HepG2 (cell line): ENCODE measurements at regions not wholly inside any gene's neighbourhood (a gene's known extent, or its start where the extent isn't known, plus 50 kb on each side); places are given as distances from the start of the nearest gene placed in this dataset.
A peak's percentile ranks its signal among the peaks of the same experiment; 100 is the strongest.

Source experiments
- ATF4 ChIP-seq, 2 experiments: fragments of 450-650 bp in 1 of 2; sonication (generic) in 1 of 2; formaldehyde crosslinking; IDR thresholded peaks; 2 replicates each; pipeline versions ENCODE4 v1.5.0 to v1.8.0; 2020 to 2022; ENCODE audit warnings: mild to moderate bottlenecking in 1 of 2, missing genetic modification reagents in 1 of 2
- ATF7-NPFF ChIP-seq: sonication (generic); formaldehyde crosslinking; IDR thresholded peaks from 2 replicates; pipeline ENCODE4 v1.8.1; 2023; ENCODE audit warnings: mild to moderate bottlenecking, low read depth, missing genetic modification reagents, moderate library complexity
- FOXJ3 ChIP-seq: sonication (generic); formaldehyde crosslinking; IDR thresholded peaks from 2 replicates; pipeline ENCODE4 v1.4.0; 2020; ENCODE audit warnings: missing genetic modification reagents, mild to moderate bottlenecking, borderline replicate concordance
- KAT2B ChIP-seq: fragments of 150-350 bp; IDR thresholded peaks from 2 replicates; pipeline ENCODE4 v1.6.1; 2014; ENCODE audit warnings: low read depth, low read length, borderline replicate concordance
- KAT7 ChIP-seq: IDR thresholded peaks from 2 replicates; pipeline ENCODE4 v1.6.1; 2018; ENCODE audit warnings: borderline replicate concordance, missing compliant biosample characterization
- KDM6A ChIP-seq: IDR thresholded peaks from 2 replicates; pipeline ENCODE4 v1.6.1; 2016; ENCODE audit warnings: low read depth
- LRRFIP1 ChIP-seq: sonication (generic); formaldehyde crosslinking; conservative IDR thresholded peaks from 2 replicates; pipeline ENCODE4 v1.4.0; 2020; ENCODE audit warnings: missing genetic modification reagents
- MATR3 ChIP-seq: sonication (generic); formaldehyde crosslinking; IDR thresholded peaks from 2 replicates; pipeline ENCODE4 v1.4.0; 2020; ENCODE audit warnings: missing genetic modification reagents
- PAXIP1 ChIP-seq: sonication (generic); formaldehyde crosslinking; conservative IDR thresholded peaks from 2 replicates; pipeline ENCODE4 v1.4.0; 2020; ENCODE audit warnings: mild to moderate bottlenecking, missing genetic modification reagents, moderate library complexity
- RBM39 ChIP-seq: fragments of 200-400 bp; formaldehyde crosslinking; IDR thresholded peaks from one replicate; pipeline ENCODE4 v1.6.1; 2018; ENCODE audit warnings: antibody characterized with exemption, mild to moderate bottlenecking, low read depth, low read length; ENCODE audit not compliant: poor library complexity, severe bottlenecking
- SP4 ChIP-seq: sonication (generic); formaldehyde crosslinking; IDR thresholded peaks from 2 replicates; pipeline ENCODE4 v1.8.1; 2023; ENCODE audit warnings: mild to moderate bottlenecking, missing genetic modification reagents
- TCF7L2 ChIP-seq: IDR thresholded peaks from 2 replicates; pipeline ENCODE4 v1.6.1; 2011; ENCODE audit warnings: mild to moderate bottlenecking, low read depth, low read length, moderate library complexity
- THAP11 ChIP-seq: IDR thresholded peaks from 2 replicates; pipeline ENCODE4 v1.6.1; 2016; ENCODE audit warnings: missing biosample characterization, missing genetic modification reagents
- ZNF281 ChIP-seq: sonication (generic); formaldehyde crosslinking; IDR thresholded peaks from 2 replicates; pipeline ENCODE4 v1.4.0; 2020; ENCODE audit warnings: missing genetic modification reagents, borderline replicate concordance
- ZNF7 ChIP-seq: IDR thresholded peaks from 2 replicates; pipeline ENCODE4 v1.6.1; 2016; ENCODE audit warnings: missing biosample characterization, missing genetic modification reagents
- ZNF773 ChIP-seq: sonication (generic); formaldehyde crosslinking; IDR thresholded peaks from 2 replicates; pipeline ENCODE4 v1.4.0; 2020; ENCODE audit warnings: missing genetic modification reagents, borderline replicate concordance
- TF ChIP-seq, protein P1 (sequence below): sonication (generic); formaldehyde crosslinking; conservative IDR thresholded peaks from 2 replicates; pipeline ENCODE4 v1.4.0; 2020; ENCODE audit warnings: missing genetic modification reagents
- TF ChIP-seq, protein P2 (sequence below): sonication (generic); formaldehyde crosslinking; IDR thresholded peaks from 2 replicates; pipeline ENCODE4 v1.4.0; 2020; ENCODE audit warnings: missing genetic modification reagents

- no peak for TF ChIP-seq LRRFIP1 (CRISPR knock-in tag)
- no peak for TF ChIP-seq KAT2B
- TF ChIP-seq KDM6A = peak; percentile 77; the same call in 1 of the 2 replicates
- 0 out of 2 replicates have a peak, but pooled peaks have one; percentile 36 for TF ChIP-seq THAP11 (CRISPR knock-in tag)
- TF ChIP-seq, protein P1, sequence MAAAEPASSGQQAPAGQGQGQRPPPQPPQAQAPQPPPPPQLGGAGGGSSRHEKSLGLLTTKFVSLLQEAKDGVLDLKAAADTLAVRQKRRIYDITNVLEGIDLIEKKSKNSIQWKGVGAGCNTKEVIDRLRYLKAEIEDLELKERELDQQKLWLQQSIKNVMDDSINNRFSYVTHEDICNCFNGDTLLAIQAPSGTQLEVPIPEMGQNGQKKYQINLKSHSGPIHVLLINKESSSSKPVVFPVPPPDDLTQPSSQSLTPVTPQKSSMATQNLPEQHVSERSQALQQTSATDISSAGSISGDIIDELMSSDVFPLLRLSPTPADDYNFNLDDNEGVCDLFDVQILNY (CRISPR knock-in tag) = no peak
- no peak for TF ChIP-seq ATF7-NPFF (CRISPR knock-in tag)
- TF ChIP-seq RBM39 = no peak
- TF ChIP-seq MATR3 (CRISPR knock-in tag) = no peak
- TF ChIP-seq, protein P2, sequence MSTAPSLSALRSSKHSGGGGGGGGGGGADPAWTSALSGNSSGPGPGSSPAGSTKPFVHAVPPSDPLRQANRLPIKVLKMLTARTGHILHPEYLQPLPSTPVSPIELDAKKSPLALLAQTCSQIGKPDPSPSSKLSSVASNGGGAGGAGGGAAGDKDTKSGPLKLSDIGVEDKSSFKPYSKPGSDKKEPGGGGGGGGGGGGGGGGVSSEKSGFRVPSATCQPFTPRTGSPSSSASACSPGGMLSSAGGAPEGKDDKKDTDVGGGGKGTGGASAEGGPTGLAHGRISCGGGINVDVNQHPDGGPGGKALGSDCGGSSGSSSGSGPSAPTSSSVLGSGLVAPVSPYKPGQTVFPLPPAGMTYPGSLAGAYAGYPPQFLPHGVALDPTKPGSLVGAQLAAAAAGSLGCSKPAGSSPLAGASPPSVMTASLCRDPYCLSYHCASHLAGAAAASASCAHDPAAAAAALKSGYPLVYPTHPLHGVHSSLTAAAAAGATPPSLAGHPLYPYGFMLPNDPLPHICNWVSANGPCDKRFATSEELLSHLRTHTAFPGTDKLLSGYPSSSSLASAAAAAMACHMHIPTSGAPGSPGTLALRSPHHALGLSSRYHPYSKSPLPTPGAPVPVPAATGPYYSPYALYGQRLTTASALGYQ (CRISPR knock-in tag) = peak; percentile 44; the same call in 1 of the 2 replicates
- no peak for TF ChIP-seq ZNF773
- peak; percentile 76; the same call in 1 of the 2 replicates for TF ChIP-seq FOXJ3 (CRISPR knock-in tag)
- no peak for TF ChIP-seq SP4 (CRISPR knock-in tag)
- no peak for TF ChIP-seq KAT7
- no peak for TF ChIP-seq TCF7L2
- no peak for TF ChIP-seq ZNF7
- TF ChIP-seq ZNF281 = peak; percentile 79
- peak; percentile 94 for TF ChIP-seq PAXIP1
- no peak for TF ChIP-seq ATF4 (CRISPR knock-in tag; IDR thresholded peaks at IDR 0.05)
These were observed 365.9 kb downstream of the CXXC4 start (continued) for GRCh38 chr4:104128850-104129213.
